Activated CD8-positive, alpha-beta memory T cell treated with anti-CD3 and anti-CD28 coated beads for 48 hours (primary cell): ENCODE measurements at regions not wholly inside any gene's neighbourhood (a gene's known extent, or its start where the extent isn't known, plus 50 kb on each side); places are given as distances from the start of the nearest gene placed in this dataset.

Experiments used
- DNase-seq, 3 experiments: peaks; one replicate each; pipeline ENCODE4 v3.0.0-alpha.2; 2020; ENCODE audit warnings: low read depth in 2 of 3, low spot score in 2 of 3

- no peak for DNase-seq
Observed at GRCh38 chr18:39741755-39742466, 2176.3 kb upstream of the CELF4 start.

GRCh38 chr18:39737869-39738268, 2172.3 kb upstream of the CELF4 start:
- DNase-seq: no peak

GRCh38 chr18:39732918-39733317, 2167.3 kb upstream of the CELF4 start:
- no peak for DNase-seq

GRCh38 chr18:39730606-39731005, 2165.0 kb upstream of the CELF4 start:
- DNase-seq: no peak

- no peak for DNase-seq
Observed at GRCh38 chr18:39724652-39725051, 2159.1 kb upstream of the CELF4 start.

- DNase-seq: no peak
Observed at GRCh38 chr18:39721712-39722111, 2156.1 kb upstream of the CELF4 start.

- no peak for DNase-seq
Observed at GRCh38 chr18:39713961-39714360, 2148.4 kb upstream of the CELF4 start.

GRCh38 chr18:39711701-39712100, 2146.1 kb upstream of the CELF4 start:
- DNase-seq: no peak

- no peak for DNase-seq
Observed at GRCh38 chr18:39705362-39705761, 2139.8 kb upstream of the CELF4 start.

GRCh38 chr18:39702888-39703287, 2137.3 kb upstream of the CELF4 start:
- no peak for DNase-seq

- DNase-seq: no peak
Observed at GRCh38 chr18:39701839-39702238, 2136.2 kb upstream of the CELF4 start.

- no peak for DNase-seq
Observed at GRCh38 chr18:39701055-39701783, 2135.6 kb upstream of the CELF4 start.

- no peak for DNase-seq
Observed at GRCh38 chr18:39699340-39699964, 2133.9 kb upstream of the CELF4 start.

- no peak for DNase-seq
Observed at GRCh38 chr18:39698436-39698835, 2132.8 kb upstream of the CELF4 start.

GRCh38 chr18:39693359-39693758, 2127.8 kb upstream of the CELF4 start:
- no peak for DNase-seq

- no peak for DNase-seq
Observed at GRCh38 chr18:39692367-39693015, 2126.9 kb upstream of the CELF4 start.

GRCh38 chr18:39685303-39685902, 2119.8 kb upstream of the CELF4 start:
- DNase-seq: no peak

GRCh38 chr18:39681061-39681460, 2115.5 kb upstream of the CELF4 start:
- DNase-seq: no peak

GRCh38 chr18:39675906-39676305, 2110.3 kb upstream of the CELF4 start:
- DNase-seq: no peak

GRCh38 chr18:39675368-39675767, 2109.8 kb upstream of the CELF4 start:
- DNase-seq: no peak

GRCh38 chr18:39672171-39672570, 2106.6 kb upstream of the CELF4 start:
- DNase-seq: no peak
